B cell (primary cell): ENCODE measurements at regions not wholly inside any gene's neighbourhood (a gene's known extent, or its start where the extent isn't known, plus 50 kb on each side); places are given as distances from the start of the nearest gene placed in this dataset.

Experiments used
- EZH2 ChIP-seq: IDR thresholded peaks from 2 replicates; pipeline ENCODE4 v1.6.1; 2012; ENCODE audit warnings: borderline replicate concordance, low read depth, mild to moderate bottlenecking, moderate library complexity, low read length; ENCODE audit not compliant: insufficient read depth, poor library complexity, severe bottlenecking
- TF ChIP-seq, protein P1 (sequence below): fragments of 200-600 bp; IDR thresholded peaks from one replicate; pipeline ENCODE4 v1.8.0; 2022; ENCODE audit warnings: antibody characterized with exemption, mild to moderate bottlenecking

DNA sequence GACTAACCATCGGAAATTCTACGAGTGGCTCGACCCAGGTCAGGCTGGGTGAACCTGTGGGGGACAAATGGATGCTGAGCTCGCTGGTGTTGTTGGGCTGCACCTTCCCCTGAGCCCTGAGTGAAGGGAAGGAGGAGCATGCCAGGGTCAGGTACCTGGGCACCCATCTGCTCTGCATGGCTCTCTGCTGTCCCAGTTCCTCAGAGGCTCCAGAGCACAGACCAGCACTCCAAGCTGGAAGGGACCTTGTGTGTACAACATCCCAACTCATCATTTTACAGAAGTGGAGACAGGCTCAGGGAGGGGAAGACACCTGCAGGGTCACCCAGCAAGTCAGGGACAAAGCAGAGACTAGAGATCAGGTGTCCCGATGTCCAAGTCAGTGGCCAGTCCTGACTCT lies 84.9 kb upstream of the NLRP1 start:
- no peak for TF ChIP-seq EZH2
- TF ChIP-seq, protein P1, sequence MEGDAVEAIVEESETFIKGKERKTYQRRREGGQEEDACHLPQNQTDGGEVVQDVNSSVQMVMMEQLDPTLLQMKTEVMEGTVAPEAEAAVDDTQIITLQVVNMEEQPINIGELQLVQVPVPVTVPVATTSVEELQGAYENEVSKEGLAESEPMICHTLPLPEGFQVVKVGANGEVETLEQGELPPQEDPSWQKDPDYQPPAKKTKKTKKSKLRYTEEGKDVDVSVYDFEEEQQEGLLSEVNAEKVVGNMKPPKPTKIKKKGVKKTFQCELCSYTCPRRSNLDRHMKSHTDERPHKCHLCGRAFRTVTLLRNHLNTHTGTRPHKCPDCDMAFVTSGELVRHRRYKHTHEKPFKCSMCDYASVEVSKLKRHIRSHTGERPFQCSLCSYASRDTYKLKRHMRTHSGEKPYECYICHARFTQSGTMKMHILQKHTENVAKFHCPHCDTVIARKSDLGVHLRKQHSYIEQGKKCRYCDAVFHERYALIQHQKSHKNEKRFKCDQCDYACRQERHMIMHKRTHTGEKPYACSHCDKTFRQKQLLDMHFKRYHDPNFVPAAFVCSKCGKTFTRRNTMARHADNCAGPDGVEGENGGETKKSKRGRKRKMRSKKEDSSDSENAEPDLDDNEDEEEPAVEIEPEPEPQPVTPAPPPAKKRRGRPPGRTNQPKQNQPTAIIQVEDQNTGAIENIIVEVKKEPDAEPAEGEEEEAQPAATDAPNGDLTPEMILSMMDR = no peak
